ENCODE measurements at regions not wholly inside any gene's neighbourhood (a gene's known extent, or its start where the extent isn't known, plus 50 kb on each side); places are given as distances from the start of the nearest gene placed in this dataset.

GRCh38 chr21:28779914-28780313, 212.8 kb downstream of the LTN1 start:
- TF ChIP-seq BHLHE40 (IDR thresholded peaks at IDR 0.05; ENCODE audit: borderline replicate concordance) = no peak
- TF ChIP-seq FOXA1 (IDR thresholded peaks at IDR 0.05) = no peak
- TF ChIP-seq SP1 (IDR thresholded peaks at IDR 0.05) = no peak
- TF ChIP-seq NFRKB (IDR thresholded peaks at IDR 0.05) = no peak
- no peak for TF ChIP-seq HDGF (IDR thresholded peaks at IDR 0.05; ENCODE audit: borderline replicate concordance)
- no peak for TF ChIP-seq L3MBTL2 (conservative IDR thresholded peaks at IDR 0.05)
- no peak for TF ChIP-seq ZNF384 (IDR thresholded peaks at IDR 0.05)
- TF ChIP-seq ELF4 (IDR thresholded peaks at IDR 0.05) = no peak
- TF ChIP-seq FOXK2 (IDR thresholded peaks at IDR 0.05) = no peak
- TF ChIP-seq FOXM1 (IDR thresholded peaks at IDR 0.05; ENCODE audit: borderline replicate concordance) = no peak
- no peak for TF ChIP-seq SUZ12 (IDR thresholded peaks at IDR 0.05)
- no peak for TF ChIP-seq PKNOX1 (IDR thresholded peaks at IDR 0.05)
- no peak for TF ChIP-seq ARNT (IDR thresholded peaks at IDR 0.05)

All from HEK293T (cell line).